Prostate gland (tissue), 2 donors: ENCODE measurements at regions not wholly inside any gene's neighbourhood (a gene's known extent, or its start where the extent isn't known, plus 50 kb on each side); places are given as distances from the start of the nearest gene placed in this dataset.

ENCODE experiments used
- DNase-seq: peaks from one replicate; pipeline ENCODE4 v3.0.0-alpha.2; 2019; ENCODE audit warnings: low spot score
- H3K27ac ChIP-seq, 2 donors: fragments of 200-600 bp; sonication (generic); 2 replicates each; pipeline ENCODE4 v1.5.1; 2017 to 2019
- H3K27me3 ChIP-seq: fragments of 200-600 bp; sonication (generic); replicated peaks from 2 replicates; pipeline ENCODE4 v1.5.1; 2019; ENCODE audit not compliant: insufficient read depth
- H3K36me3 ChIP-seq, 2 donors: fragments of 200-600 bp; sonication (generic); 1 replicate in 1 of 2; 2 replicates in 1 of 2; pipeline versions ENCODE4 v1.5.1 to v1.8.1; 2017 to 2019
- H3K4me1 ChIP-seq: fragments of 200-600 bp; sonication (generic); replicated peaks from 2 replicates; pipeline ENCODE4 v1.5.1; 2019
- H3K4me3 ChIP-seq, 2 donors: fragments of 200-600 bp; sonication (generic); 2 replicates each; pipeline ENCODE4 v1.5.1; 2017 to 2019
- H3K9me3 ChIP-seq: fragments of 200-600 bp; sonication (generic); 2 replicates; pipeline ENCODE4 v1.5.1; 2017
- CTCF ChIP-seq, 4 experiments: fragments of 200-600 bp in 2 of 4; fragments of 450-650 bp in 2 of 4; sonication (generic) in 2 of 4; IDR thresholded peaks; 1 replicate in 3 of 4; 2 replicates in 1 of 4; pipeline ENCODE4 v1.5.1; 2016 to 2019; ENCODE audit warnings: antibody characterized with exemption in 4 of 4, mild to moderate bottlenecking in 2 of 4, moderate library complexity in 2 of 4
- POLR2A ChIP-seq: fragments of 450-650 bp; IDR thresholded peaks from one replicate; pipeline ENCODE4 v1.6.1; 2016; ENCODE audit warnings: antibody characterized with exemption, mild to moderate bottlenecking
- POLR2AphosphoS5 ChIP-seq: sonication (generic); formaldehyde crosslinking; IDR thresholded peaks from one replicate; pipeline ENCODE4 v1.6.1; 2017; ENCODE audit warnings: antibody characterized with exemption
- WGBS: methylation state at CpG from one replicate; pipeline ENCODE4 v1.1.5; 2018; 5-methylcytosine and 5-hydroxymethylcytosine counted together
- intact Hi-C: fragments of 100-400 bp; cut with DNase I; formaldehyde crosslinking; loops from one replicate; pipeline ENCODE4 v1.14.2; 2022

GRCh38 chr2:176984987-176985386, 227.6 kb upstream of the HNRNPA3 start:
- Histone ChIP-seq H3K9me3 (no peaks in the 10 kb centered on the region), H3K27me3 (peaks cover 2% of the 10 kb centered on the region), H3K36me3 (no peaks in the 10 kb centered on the region), H3K4me1 (no peaks in the 10 kb centered on the region), H3K27ac (no peak overlapping the region), H3K4me3 (no peak overlapping the region)
- intact Hi-C loops: no loop called here
- no peak for TF ChIP-seq POLR2A
- WGBS: 96% methylated on average over 4 of the region's 4 CpGs
- DNase-seq: no peak

DNA sequence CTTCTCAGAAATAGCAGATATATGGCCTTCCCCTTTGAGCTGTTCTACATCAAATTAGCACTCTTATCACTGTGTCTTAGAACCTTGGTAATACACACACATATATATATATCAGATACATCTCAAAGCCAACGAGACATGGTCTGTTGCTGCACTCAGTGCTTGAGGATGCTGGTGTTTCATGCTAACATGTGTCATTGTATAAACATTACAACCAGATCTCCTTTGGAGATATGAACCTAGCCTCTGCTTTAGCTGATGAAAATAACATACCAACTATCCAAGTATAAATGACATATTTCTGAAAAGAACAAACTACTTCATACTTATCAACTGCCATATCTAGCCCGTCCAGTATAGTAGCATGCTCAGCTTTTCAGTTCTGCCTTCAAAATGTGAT, 226.7 kb upstream of the HNRNPA3 start:
- no peak for TF ChIP-seq POLR2AphosphoS5
- TF ChIP-seq POLR2A: no peak
- no peak for TF ChIP-seq CTCF (IDR thresholded peaks at IDR 0.05)
- intact Hi-C loops: no loop called here
- H3K4me1 ChIP-seq: no peaks in the 10 kb centered on the region
- no peak for DNase-seq
- H3K36me3 ChIP-seq: no peaks in the 10 kb centered on the region
- WGBS: 31% methylated on average over 2 of the region's 2 CpGs
- no peak overlapping the region for H3K4me3 ChIP-seq
- H3K9me3 ChIP-seq: no peaks in the 10 kb centered on the region
- H3K27ac ChIP-seq: no peak overlapping the region
- peaks cover 2% of the 10 kb centered on the region for H3K27me3 ChIP-seq

DNA sequence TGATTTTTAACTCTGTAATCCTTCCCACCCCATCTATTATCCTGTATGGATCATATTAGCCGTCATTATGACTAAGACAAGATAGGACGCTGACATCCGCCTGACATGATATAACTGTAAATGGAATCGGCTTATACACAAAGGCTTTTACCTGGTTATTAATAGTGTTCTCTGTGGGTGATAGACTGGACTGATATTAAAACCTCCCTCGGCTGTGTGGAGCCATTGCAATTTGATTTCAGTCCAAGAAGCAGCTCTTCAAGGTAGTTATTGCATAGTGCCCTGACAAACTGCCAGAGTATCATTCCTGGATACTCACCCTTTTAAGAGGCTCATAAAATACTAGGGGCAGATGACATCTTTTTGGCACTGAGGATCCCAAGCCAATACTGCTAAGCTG, 226.1 kb upstream of the HNRNPA3 start:
- Histone ChIP-seq H3K4me3 (no peak overlapping the region), H3K9me3 (no peaks in the 10 kb centered on the region), H3K27ac (no peak overlapping the region), H3K4me1 (no peaks in the 10 kb centered on the region), H3K36me3 (no peaks in the 10 kb centered on the region), H3K27me3 (peaks cover 2% of the 10 kb centered on the region)
- intact Hi-C loops: no loop called here
- 35% methylated on average over 5 of the region's 5 CpGs for WGBS
- TF ChIP-seq CTCF (IDR thresholded peaks at IDR 0.05) (no peak), POLR2A (no peak)
- DNase-seq: no peak

GRCh38 chr2:176991411-176991810, 221.2 kb upstream of the HNRNPA3 start:
- no peak for DNase-seq
- Histone ChIP-seq H3K27ac (no peak overlapping the region), H3K4me1 (no peaks in the 10 kb centered on the region), H3K27me3 (no peaks in the 10 kb centered on the region), H3K4me3 (no peak overlapping the region), H3K9me3 (no peaks in the 10 kb centered on the region), H3K36me3 (no peaks in the 10 kb centered on the region)
- WGBS: 62% methylated on average over 1 of the region's 1 CpG
- intact Hi-C loops: no loop called here
- TF ChIP-seq POLR2A (no peak), POLR2AphosphoS5 (no peak), CTCF (IDR thresholded peaks at IDR 0.05) (no peak)

- H3K27ac ChIP-seq: no peak overlapping the region
- no peaks in the 10 kb centered on the region for H3K27me3 ChIP-seq
- no peak overlapping the region for H3K4me3 ChIP-seq
- no peaks in the 10 kb centered on the region for H3K9me3 ChIP-seq
- no peaks in the 10 kb centered on the region for H3K4me1 ChIP-seq
- intact Hi-C loops: no loop called here
- TF ChIP-seq POLR2A (no peak), CTCF (IDR thresholded peaks at IDR 0.05) (no peak), POLR2AphosphoS5 (no peak)
- 48% methylated on average over 5 of the region's 5 CpGs for WGBS
- no peak for DNase-seq
- H3K36me3 ChIP-seq: no peaks in the 10 kb centered on the region
Observed at GRCh38 chr2:176997074-176997791, 215.4 kb upstream of the HNRNPA3 start.
